ENCODE measurements at regions not wholly inside any gene's neighbourhood (a gene's known extent, or its start where the extent isn't known, plus 50 kb on each side); places are given as distances from the start of the nearest gene placed in this dataset.

DNA sequence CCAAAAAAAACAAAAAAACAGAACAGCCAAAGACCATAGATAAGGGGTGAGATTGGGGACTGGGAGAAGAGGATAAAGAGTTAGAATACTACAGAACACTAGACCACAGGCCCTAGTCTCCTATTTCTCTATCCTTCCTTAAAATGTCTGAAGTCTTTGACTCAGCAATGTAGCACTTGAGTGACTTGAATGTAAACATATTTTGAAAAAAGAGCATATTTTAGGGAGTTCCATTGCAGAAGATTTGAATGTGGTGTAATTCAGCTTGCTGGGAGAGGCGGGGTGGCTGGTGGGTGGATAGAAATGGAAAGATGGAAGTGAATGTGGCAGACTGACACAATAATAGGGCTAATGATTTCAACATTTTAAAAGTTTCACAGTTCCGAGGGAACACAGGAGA lies 144.9 kb downstream of the CHIC2 start:
- no peaks in the 10 kb centered on the region for H3K36me3 Mint-ChIP-seq (ENCODE audit: low read depth)
- no peak overlapping the region for H3K27ac Mint-ChIP-seq
- TF ChIP-seq, protein P1, sequence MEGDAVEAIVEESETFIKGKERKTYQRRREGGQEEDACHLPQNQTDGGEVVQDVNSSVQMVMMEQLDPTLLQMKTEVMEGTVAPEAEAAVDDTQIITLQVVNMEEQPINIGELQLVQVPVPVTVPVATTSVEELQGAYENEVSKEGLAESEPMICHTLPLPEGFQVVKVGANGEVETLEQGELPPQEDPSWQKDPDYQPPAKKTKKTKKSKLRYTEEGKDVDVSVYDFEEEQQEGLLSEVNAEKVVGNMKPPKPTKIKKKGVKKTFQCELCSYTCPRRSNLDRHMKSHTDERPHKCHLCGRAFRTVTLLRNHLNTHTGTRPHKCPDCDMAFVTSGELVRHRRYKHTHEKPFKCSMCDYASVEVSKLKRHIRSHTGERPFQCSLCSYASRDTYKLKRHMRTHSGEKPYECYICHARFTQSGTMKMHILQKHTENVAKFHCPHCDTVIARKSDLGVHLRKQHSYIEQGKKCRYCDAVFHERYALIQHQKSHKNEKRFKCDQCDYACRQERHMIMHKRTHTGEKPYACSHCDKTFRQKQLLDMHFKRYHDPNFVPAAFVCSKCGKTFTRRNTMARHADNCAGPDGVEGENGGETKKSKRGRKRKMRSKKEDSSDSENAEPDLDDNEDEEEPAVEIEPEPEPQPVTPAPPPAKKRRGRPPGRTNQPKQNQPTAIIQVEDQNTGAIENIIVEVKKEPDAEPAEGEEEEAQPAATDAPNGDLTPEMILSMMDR (IDR thresholded peaks at IDR 0.05; ENCODE audit: unreplicated experiment in 3 of 3) = no peak
- no peaks in the 10 kb centered on the region for H3K4me1 Mint-ChIP-seq
- no peaks in the 10 kb centered on the region for H3K9me3 Mint-ChIP-seq
- peaks cover 6% of the 10 kb centered on the region for H3K27me3 Mint-ChIP-seq (ENCODE audit: low read depth)
- no peak overlapping the region for H3K4me3 Mint-ChIP-seq

DNA sequence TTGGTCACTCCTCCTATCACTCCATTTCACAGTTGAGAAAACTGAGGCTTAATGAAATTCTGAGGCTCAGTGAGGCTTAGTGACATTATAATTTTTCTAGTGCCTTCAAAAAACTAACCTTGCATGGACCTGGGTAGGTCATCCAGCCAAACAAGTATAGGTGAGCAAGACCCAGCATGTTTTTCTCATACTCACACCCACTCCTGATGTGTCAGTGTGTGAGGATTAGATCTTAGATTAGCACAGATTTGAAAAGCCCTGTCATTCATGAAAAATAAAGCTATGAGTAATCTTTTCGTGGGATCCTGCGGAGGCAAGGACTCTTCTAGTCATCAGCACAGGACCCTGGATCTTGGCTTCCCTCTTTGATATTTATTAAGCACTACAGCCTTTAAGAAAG lies 146.7 kb downstream of the CHIC2 start:
- Mint-ChIP-seq H3K27ac (no peak overlapping the region), H3K9me3 (no peaks in the 10 kb centered on the region), H3K27me3 (ENCODE audit: low read depth) (peaks cover 9% of the 10 kb centered on the region), H3K36me3 (ENCODE audit: low read depth) (no peaks in the 10 kb centered on the region), H3K4me1 (no peaks in the 10 kb centered on the region), H3K4me3 (no peak overlapping the region)
- TF ChIP-seq, protein P1 (IDR thresholded peaks at IDR 0.05; ENCODE audit: unreplicated experiment in 3 of 3) = no peak

DNA sequence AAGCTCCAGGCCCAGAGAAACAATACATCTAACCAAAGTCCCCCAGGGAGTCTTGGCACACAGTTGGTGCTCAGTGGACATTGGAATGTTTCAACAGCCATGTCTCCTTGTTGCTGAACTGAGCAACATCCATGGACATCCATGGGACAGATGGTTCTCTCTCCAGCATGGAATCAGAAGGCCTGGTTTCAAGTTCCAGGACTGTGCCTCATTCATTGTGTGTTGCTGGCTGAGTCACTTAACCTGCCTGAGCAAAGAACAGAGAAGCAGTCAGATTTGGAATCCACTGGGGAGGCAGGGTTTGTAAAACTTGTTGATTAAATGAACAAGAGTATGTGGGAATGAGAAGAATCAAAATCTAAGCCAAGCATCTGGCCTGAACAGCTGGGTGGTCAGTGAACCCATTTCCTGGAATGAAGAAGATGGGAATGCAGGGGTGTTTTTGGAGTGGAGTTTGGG lies 147.9 kb downstream of the CHIC2 start:
- TF ChIP-seq, protein P1 (IDR thresholded peaks at IDR 0.05; ENCODE audit: unreplicated experiment in 3 of 3) = no peak
- H3K27me3 Mint-ChIP-seq (ENCODE audit: low read depth) = peaks cover 9% of the 10 kb centered on the region
- no peak overlapping the region for H3K4me3 Mint-ChIP-seq
- no peak overlapping the region for H3K27ac Mint-ChIP-seq
- H3K9me3 Mint-ChIP-seq = no peaks in the 10 kb centered on the region
- no peaks in the 10 kb centered on the region for H3K4me1 Mint-ChIP-seq
- H3K36me3 Mint-ChIP-seq (ENCODE audit: low read depth) = no peaks in the 10 kb centered on the region

DNA sequence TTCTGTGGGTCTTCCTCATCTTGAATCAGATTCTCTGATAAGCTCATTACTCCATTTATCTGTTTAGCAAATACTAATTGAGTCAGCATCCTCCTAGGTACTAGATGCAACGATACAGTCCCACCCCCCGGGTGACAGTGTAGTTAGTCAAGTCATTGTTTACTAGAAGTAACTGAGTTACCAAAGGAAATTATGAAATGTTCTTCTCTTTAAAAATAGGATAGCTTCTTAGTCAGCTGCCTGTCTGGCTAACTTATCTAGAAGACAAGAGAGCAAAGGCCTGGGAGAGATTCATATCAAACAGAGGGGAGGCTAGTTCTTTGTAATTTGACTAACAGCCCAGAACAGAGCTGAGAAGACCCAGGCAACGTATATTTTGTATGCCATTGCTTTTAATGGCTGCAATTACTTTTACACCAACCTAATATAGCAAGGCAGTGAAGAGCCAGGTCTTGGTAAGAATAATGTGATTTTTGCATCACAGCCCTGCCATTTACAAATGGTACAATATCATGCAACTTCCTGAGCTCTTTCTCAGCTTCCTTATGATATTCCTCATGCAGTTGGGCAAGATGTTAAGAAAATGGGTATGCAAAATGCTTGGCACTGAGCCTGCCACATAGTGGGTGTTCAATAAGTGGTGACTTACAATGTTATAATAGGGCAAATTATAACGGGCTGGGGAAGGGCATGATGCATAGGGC lies 149.9 kb downstream of the CHIC2 start:
- TF ChIP-seq, protein P1 (IDR thresholded peaks at IDR 0.05; ENCODE audit: unreplicated experiment in 3 of 3) = no peak
- Mint-ChIP-seq H3K4me3 (no peak overlapping the region), H3K27me3 (ENCODE audit: low read depth) (peaks cover 9% of the 10 kb centered on the region), H3K9me3 (no peaks in the 10 kb centered on the region), H3K4me1 (no peaks in the 10 kb centered on the region), H3K36me3 (ENCODE audit: low read depth) (no peaks in the 10 kb centered on the region), H3K27ac (no peak overlapping the region)

DNA sequence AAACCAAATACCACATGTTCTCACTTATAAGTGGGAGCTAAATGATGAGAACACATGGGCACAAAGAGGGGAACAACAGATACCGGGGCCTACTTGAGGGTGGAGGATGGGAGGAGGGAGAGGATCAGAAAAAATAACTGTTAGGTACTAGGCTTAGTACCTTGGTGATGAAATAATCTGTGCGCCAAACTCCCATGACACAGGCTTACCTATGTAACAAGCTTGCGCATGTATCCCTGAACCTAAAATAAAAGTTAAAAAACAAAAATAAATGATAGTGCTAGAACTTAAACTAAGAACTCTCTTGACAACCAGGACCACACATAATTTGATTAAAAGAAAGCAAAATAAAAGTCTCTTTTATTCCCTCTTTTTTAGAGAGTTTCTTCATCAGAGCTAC lies 150.6 kb downstream of the CHIC2 start:
- Mint-ChIP-seq H3K9me3 (no peaks in the 10 kb centered on the region), H3K4me3 (no peak overlapping the region), H3K4me1 (peaks cover 2% of the 10 kb centered on the region), H3K27ac (no peak overlapping the region), H3K36me3 (ENCODE audit: low read depth) (no peaks in the 10 kb centered on the region), H3K27me3 (ENCODE audit: low read depth) (peaks cover 9% of the 10 kb centered on the region)
- TF ChIP-seq, protein P1 (IDR thresholded peaks at IDR 0.05; ENCODE audit: unreplicated experiment in 3 of 3) = no peak
